ENCODE measurements at regions not wholly inside any gene's neighbourhood (a gene's known extent, or its start where the extent isn't known, plus 50 kb on each side); places are given as distances from the start of the nearest gene placed in this dataset.

DNA sequence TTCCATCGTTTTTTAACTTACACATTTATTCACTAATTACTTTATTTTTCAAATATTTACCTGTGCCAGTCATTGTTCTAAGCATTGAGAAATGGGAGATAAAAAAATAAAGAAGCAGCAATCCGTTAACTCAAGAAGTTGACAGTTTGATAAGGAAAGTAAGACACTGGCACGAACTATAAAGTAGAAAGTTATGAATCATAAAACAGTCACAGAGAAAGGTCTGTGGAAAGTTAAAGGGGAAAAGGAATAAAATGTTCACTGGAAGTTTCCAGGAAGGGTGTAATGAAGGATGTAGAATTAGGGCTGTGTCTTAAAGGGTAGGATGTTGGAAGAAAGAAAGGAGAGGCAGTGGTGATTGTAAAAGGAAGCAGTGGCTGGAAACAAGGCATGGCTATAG is 118.9 kb downstream of the RDH14 start:
- Histone ChIP-seq H3K9me3 (peaks cover 0 to 6% (median 0%) of the 10 kb centered on the region in 3 donors), H3K36me3 (no peaks in the 10 kb centered on the region), H3K27me3 (no peaks in the 10 kb centered on the region), H3K4me1 (peaks cover 0 to 17% (median 0%) of the 10 kb centered on the region in 3 donors), H3K27ac (no peak overlapping the region), H3K4me3 (no peak overlapping the region)
- 31 to 42% methylated on average over 3 of the region's 3 CpGs for WGBS, 2 donors
- DNase-seq, result no peak
- intact Hi-C loops (cut with DNase I), result no loop called here
- TF ChIP-seq CTCF (IDR thresholded peaks at IDR 0.05) (no peak), POLR2A (IDR thresholded peaks at IDR 0.05) (no peak)

DNA sequence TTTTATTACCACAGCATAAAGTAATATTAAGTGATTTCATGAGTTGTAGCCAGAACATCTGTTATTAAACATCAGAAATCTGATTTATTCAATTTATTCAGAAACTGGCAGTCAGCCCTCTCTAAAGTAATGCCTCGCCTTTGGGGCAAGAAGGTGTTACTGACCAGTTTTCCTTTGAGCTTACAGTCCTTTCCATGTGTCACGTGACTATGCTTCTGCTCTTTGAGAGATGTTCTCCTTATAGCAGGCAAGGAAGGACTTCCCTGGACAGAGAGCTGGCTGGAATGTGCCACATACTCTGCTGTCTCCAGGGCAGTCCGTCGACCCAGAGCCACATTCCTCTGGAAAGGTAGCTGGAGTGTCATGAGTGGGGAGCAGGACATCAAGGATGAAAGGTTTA is 119.7 kb downstream of the RDH14 start:
- TF ChIP-seq POLR2A (IDR thresholded peaks at IDR 0.05) (no peak), CTCF (IDR thresholded peaks at IDR 0.05) (no peak)
- Histone ChIP-seq H3K36me3 (no peaks in the 10 kb centered on the region), H3K4me3 (no peak overlapping the region), H3K9me3 (peaks cover 0 to 6% (median 0%) of the 10 kb centered on the region in 3 donors), H3K27me3 (no peaks in the 10 kb centered on the region), H3K4me1 (peaks cover 0 to 15% (median 0%) of the 10 kb centered on the region in 3 donors), H3K27ac (no peak overlapping the region)
- intact Hi-C loops (cut with DNase I), result no loop called here
- 75 to 92% methylated on average over 3 to 4 of the region's 4 CpGs for WGBS, 2 donors
- DNase-seq, result no peak

DNA sequence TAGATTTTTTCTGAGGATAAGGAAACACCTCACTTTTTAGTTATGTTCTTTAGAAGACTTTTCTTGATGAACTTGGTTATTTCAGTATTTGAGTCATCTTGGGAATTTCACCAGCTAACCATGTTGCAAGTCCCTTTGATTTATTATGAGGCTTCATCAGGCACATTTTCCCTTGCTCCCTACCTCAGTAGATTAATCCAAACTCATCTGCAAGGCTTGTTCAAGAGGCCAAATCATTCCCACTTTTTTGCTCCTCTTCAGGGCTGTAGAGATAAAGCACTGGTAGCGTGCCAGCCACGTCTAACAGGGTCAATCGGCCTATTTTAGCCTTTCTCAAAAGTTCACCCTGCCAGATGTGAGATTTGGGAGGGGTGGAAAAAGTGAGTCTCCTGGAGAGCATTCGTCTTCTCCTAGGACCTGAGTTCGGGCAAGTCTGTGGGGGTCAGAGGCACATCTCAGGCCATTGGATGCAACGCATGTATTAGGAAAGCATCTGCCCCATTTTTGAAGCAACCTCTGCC is 120.3 kb downstream of the RDH14 start:
- peaks cover 0 to 6% (median 0%) of the 10 kb centered on the region in 3 donors for H3K9me3 ChIP-seq
- 77 to 80% methylated on average over 6 of the region's 6 CpGs for WGBS, 2 donors
- H3K4me3 ChIP-seq, result no peak overlapping the region
- no peaks in the 10 kb centered on the region for H3K27me3 ChIP-seq
- no peak for TF ChIP-seq CTCF (IDR thresholded peaks at IDR 0.05)
- TF ChIP-seq POLR2A (IDR thresholded peaks at IDR 0.05), result no peak
- H3K4me1 ChIP-seq, result peaks cover 0 to 12% (median 0%) of the 10 kb centered on the region in 3 donors
- H3K36me3 ChIP-seq, result no peaks in the 10 kb centered on the region
- H3K27ac ChIP-seq, result peak overlapping the region in 1 of 4 donors; percentile 36
- no peak for DNase-seq
- intact Hi-C loops (cut with DNase I), result no loop called here

- no peak for DNase-seq
- no peaks in the 10 kb centered on the region for H3K27me3 ChIP-seq
- intact Hi-C loops (cut with DNase I), result no loop called here
- TF ChIP-seq CTCF (IDR thresholded peaks at IDR 0.05) (no peak), POLR2A (IDR thresholded peaks at IDR 0.05) (no peak)
- no peak overlapping the region for H3K27ac ChIP-seq
- no peak overlapping the region for H3K4me3 ChIP-seq
- H3K4me1 ChIP-seq, result peaks cover 0 to 8% (median 0%) of the 10 kb centered on the region in 3 donors
- WGBS, 2 donors, result 56 to 72% methylated on average over 3 of the region's 3 CpGs
- peaks cover 0 to 6% (median 0%) of the 10 kb centered on the region in 3 donors for H3K9me3 ChIP-seq
- no peaks in the 10 kb centered on the region for H3K36me3 ChIP-seq
Measured at GRCh38 chr2:18439716-18440115, 120.7 kb downstream of the RDH14 start.

- WGBS, 2 donors, result 52 to 53% methylated on average over 2 of the region's 2 CpGs
Measured at GRCh38 chr2:18437909-18438308, 122.5 kb downstream of the RDH14 start.

More at GRCh38 chr2:18437909-18438308, 122.5 kb downstream of the RDH14 start:
- intact Hi-C loops (cut with DNase I), result no loop called here
- peaks cover 0 to 6% (median 0%) of the 10 kb centered on the region in 3 donors for H3K9me3 ChIP-seq
- H3K4me1 ChIP-seq, result no peaks in the 10 kb centered on the region
- no peaks in the 10 kb centered on the region for H3K36me3 ChIP-seq
- no peaks in the 10 kb centered on the region for H3K27me3 ChIP-seq
- no peak overlapping the region for H3K4me3 ChIP-seq
- H3K27ac ChIP-seq, result no peak overlapping the region
- TF ChIP-seq CTCF (IDR thresholded peaks at IDR 0.05), result no peak
- TF ChIP-seq POLR2A (IDR thresholded peaks at IDR 0.05), result no peak
- DNase-seq, result no peak

All from esophagus squamous epithelium (tissue), 5 donors.